Lung (tissue), 11 donors: ENCODE measurements at regions not wholly inside any gene's neighbourhood (a gene's known extent, or its start where the extent isn't known, plus 50 kb on each side); places are given as distances from the start of the nearest gene placed in this dataset.

Experiments
- ATAC-seq: fragments of 200-7000 bp; cut with Tn5 transposase; one replicate; pipeline ENCODE4 v1.9.1; 2020; ENCODE audit warnings: moderate number of reproducible peaks; ENCODE audit not compliant: insufficient read depth, low FRiP score
- DNase-seq, 3 donors: peaks; one replicate each; pipeline ENCODE4 v3.0.0-alpha.2; 2013 to 2017
- H3K27ac ChIP-seq, 2 donors: one replicate each; pipeline ENCODE4 v1.5.1; 2013; ENCODE audit warnings: mild to moderate bottlenecking in 2 of 2, moderate library complexity in 2 of 2, control low read depth in 1 of 2, inconsistent platforms in 1 of 2, low read depth in 1 of 2, low read length in 1 of 2
- H3K27me3 ChIP-seq, 3 donors: one replicate each; pipeline ENCODE4 v1.5.1; 2013; ENCODE audit warnings: low read length in 2 of 3; ENCODE audit not compliant: control insufficient read depth in 3 of 3, insufficient read depth in 3 of 3
- H3K36me3 ChIP-seq, 4 donors: one replicate each; pipeline ENCODE4 v1.5.1; 2013; ENCODE audit warnings: low read length in 4 of 4, mild to moderate bottlenecking in 1 of 4, moderate library complexity in 1 of 4; ENCODE audit not compliant: control insufficient read depth in 4 of 4, insufficient read depth in 4 of 4
- H3K4me1 ChIP-seq, 5 donors: one replicate each; pipeline ENCODE4 v1.5.1; 2013; ENCODE audit warnings: low read length in 5 of 5, mild to moderate bottlenecking in 2 of 5, moderate library complexity in 1 of 5; ENCODE audit not compliant: control insufficient read depth in 5 of 5, insufficient read depth in 5 of 5
- H3K4me3 ChIP-seq: one replicate; pipeline ENCODE4 v1.5.1; 2013; ENCODE audit warnings: mild to moderate bottlenecking, control low read depth, moderate library complexity
- H3K9ac ChIP-seq, 2 donors: one replicate each; pipeline ENCODE4 v1.5.1; 2013; ENCODE audit warnings: low read length in 2 of 2, control low read depth in 1 of 2; ENCODE audit not compliant: insufficient read depth in 1 of 2
- H3K9me3 ChIP-seq, 4 donors: one replicate each; pipeline ENCODE4 v1.5.1; 2013; ENCODE audit warnings: low read length in 3 of 4, mild to moderate bottlenecking in 1 of 4, moderate library complexity in 1 of 4; ENCODE audit not compliant: control insufficient read depth in 4 of 4, insufficient read depth in 3 of 4
- WGBS, 2 donors: extraction: QIAGEN DNeasy Blood & Tissue Kit; methylation state at CpG; one replicate each; pipeline ENCODE4 v1.1.7; 2013; 5-methylcytosine and 5-hydroxymethylcytosine counted together
- TF ChIP-seq, protein P1 (sequence below): IDR thresholded peaks from 2 replicates; pipeline ENCODE4 v1.5.1; 2012; ENCODE audit warnings: mild to moderate bottlenecking; ENCODE audit errors: control extremely low read depth, extremely low read depth
- donor health status: control.
- donor health status: control.
- donor health status: Bipolar disorder and iron deficiency.
- donor health status: healthy.
- donor health status: DM: yes; HTN: yes; CAD: no.

DNA sequence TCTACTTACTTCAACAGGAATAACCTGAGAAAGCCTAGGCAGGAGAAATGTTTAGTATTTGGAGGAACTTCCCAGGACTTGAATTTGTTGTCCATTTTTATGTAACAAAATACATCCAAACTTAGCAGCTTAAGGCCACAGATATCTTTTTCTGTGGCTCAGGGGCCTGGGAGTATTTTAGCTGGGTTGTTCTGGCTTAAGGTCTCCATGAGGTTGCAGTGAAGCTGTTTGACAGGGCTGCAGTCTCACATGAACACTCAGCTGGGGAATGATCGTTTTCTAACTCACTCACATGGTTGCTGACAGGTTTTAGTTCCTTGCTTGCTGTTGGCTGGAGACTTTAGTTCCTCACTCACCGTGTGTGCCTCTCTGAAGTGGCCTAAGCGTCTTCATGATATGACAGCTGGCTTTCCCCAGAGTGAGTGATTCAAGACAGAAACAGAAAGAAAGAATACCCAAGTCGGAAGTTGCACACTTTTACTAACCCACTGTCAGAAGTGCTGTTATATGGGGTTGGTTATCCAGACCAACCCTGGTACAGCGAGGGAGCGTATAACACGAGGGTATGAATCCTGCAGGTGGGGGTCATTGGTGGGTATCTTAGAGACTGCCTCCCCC, 229.7 kb upstream of the TBL1XR1 start:
- Histone ChIP-seq H3K9me3 (no peaks in the 10 kb centered on the region), H3K27me3 (no peaks in the 10 kb centered on the region), H3K36me3 (no peaks in the 10 kb centered on the region), H3K4me3 (no peak overlapping the region), H3K9ac (no peak overlapping the region), H3K4me1 (peaks cover 0 to 45% (median 3%) of the 10 kb centered on the region in 5 donors), H3K27ac (no peak overlapping the region)
- WGBS, 2 donors: 46 to 62% methylated on average over 7 of the region's 7 CpGs
- TF ChIP-seq, protein P1, sequence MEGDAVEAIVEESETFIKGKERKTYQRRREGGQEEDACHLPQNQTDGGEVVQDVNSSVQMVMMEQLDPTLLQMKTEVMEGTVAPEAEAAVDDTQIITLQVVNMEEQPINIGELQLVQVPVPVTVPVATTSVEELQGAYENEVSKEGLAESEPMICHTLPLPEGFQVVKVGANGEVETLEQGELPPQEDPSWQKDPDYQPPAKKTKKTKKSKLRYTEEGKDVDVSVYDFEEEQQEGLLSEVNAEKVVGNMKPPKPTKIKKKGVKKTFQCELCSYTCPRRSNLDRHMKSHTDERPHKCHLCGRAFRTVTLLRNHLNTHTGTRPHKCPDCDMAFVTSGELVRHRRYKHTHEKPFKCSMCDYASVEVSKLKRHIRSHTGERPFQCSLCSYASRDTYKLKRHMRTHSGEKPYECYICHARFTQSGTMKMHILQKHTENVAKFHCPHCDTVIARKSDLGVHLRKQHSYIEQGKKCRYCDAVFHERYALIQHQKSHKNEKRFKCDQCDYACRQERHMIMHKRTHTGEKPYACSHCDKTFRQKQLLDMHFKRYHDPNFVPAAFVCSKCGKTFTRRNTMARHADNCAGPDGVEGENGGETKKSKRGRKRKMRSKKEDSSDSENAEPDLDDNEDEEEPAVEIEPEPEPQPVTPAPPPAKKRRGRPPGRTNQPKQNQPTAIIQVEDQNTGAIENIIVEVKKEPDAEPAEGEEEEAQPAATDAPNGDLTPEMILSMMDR: no peak
- DNase-seq: no peak
- no peak for ATAC-seq

DNA sequence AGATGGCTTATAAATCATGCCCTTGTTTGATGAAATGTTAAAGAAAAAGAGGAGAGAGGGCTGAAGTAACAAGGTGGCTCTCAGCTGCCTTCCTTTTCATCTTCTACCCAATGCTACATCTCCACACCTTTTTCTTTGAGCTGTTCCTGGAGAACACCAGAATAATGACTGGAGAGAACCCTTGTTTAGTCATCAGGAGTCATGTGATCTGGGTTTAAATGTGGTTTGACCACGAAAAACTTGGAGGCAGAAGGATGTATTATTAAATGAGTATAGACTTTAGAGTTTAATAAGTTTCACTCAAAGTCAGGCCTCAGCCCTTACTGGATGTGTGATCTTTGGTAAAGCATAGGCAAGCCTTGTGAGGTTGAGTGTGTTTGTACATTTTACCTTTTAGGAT, 230.3 kb upstream of the TBL1XR1 start:
- H3K36me3 ChIP-seq: no peaks in the 10 kb centered on the region
- peaks cover 0 to 50% (median 3%) of the 10 kb centered on the region in 5 donors for H3K4me1 ChIP-seq
- H3K27ac ChIP-seq: no peak overlapping the region
- TF ChIP-seq, protein P1: no peak
- H3K27me3 ChIP-seq: no peaks in the 10 kb centered on the region
- H3K4me3 ChIP-seq: no peak overlapping the region
- ATAC-seq (no peak), DNase-seq (no peak)
- H3K9me3 ChIP-seq: no peaks in the 10 kb centered on the region
- WGBS, 2 donors: 23 to 42% methylated on average over 1 of the region's 1 CpG
- no peak overlapping the region for H3K9ac ChIP-seq

DNA sequence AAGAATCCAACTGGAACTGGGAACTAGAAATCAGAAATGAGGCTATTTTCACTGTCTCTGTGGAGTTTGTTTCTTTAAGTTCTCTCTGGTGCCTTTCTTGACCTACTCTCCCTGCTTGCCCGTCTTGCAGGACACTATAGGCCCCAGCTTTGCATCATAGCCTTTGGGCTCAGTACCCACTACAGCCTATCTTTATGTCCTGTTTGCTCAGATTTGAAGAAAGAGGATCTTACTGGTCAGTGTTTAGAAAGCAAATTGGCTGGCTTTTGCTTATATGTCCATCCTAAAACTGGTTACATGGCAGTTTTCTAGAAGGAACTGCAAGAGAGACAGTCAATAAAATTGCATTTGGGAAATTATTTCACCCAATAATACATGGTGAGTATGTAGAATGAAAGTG, 231.8 kb upstream of the TBL1XR1 start:
- DNase-seq: no peak
- Histone ChIP-seq H3K9ac (no peak overlapping the region), H3K4me1 (peaks cover 0 to 41% (median 3%) of the 10 kb centered on the region in 5 donors), H3K9me3 (no peaks in the 10 kb centered on the region), H3K36me3 (no peaks in the 10 kb centered on the region), H3K27ac (no peak overlapping the region), H3K27me3 (no peaks in the 10 kb centered on the region), H3K4me3 (no peak overlapping the region)
- ATAC-seq: no peak
- WGBS, 2 donors: 50 to 53% methylated on average over 1 of the region's 1 CpG
- TF ChIP-seq, protein P1: no peak

DNA sequence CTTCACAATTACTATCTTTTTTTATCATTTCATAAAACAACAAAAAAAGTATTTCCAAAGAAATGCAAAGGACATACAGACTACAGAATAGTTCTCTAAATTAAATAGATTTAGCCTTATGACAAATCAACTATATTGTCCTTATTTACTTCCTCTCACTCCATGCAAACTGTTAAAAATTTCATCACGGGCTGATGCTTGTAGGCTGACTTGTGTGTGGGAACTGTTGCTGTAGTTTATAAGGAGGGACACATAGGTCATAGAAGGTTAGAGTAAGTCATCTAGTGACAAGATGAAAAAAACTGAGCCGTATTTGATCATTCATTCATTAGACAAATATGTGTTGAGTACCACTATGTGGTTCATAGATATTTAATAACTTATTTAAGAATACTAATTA, 232.5 kb upstream of the TBL1XR1 start:
- 47 to 71% methylated on average over 2 of the region's 2 CpGs for WGBS, 2 donors
- Histone ChIP-seq H3K9me3 (no peaks in the 10 kb centered on the region), H3K27me3 (no peaks in the 10 kb centered on the region), H3K27ac (no peak overlapping the region), H3K36me3 (no peaks in the 10 kb centered on the region), H3K4me1 (peaks cover 0 to 38% (median 3%) of the 10 kb centered on the region in 5 donors), H3K9ac (no peak overlapping the region), H3K4me3 (no peak overlapping the region)
- DNase-seq: no peak
- TF ChIP-seq, protein P1: no peak
- no peak for ATAC-seq
